ENCODE measurements at regions not wholly inside any gene's neighbourhood (a gene's known extent, or its start where the extent isn't known, plus 50 kb on each side); places are given as distances from the start of the nearest gene placed in this dataset.

GRCh38 chr6:74623027-74623426 lies 582.8 kb downstream of the COL12A1 start:
- TF ChIP-seq POLR2A (IDR thresholded peaks at IDR 0.05) = no peak
- TF ChIP-seq, protein P1, sequence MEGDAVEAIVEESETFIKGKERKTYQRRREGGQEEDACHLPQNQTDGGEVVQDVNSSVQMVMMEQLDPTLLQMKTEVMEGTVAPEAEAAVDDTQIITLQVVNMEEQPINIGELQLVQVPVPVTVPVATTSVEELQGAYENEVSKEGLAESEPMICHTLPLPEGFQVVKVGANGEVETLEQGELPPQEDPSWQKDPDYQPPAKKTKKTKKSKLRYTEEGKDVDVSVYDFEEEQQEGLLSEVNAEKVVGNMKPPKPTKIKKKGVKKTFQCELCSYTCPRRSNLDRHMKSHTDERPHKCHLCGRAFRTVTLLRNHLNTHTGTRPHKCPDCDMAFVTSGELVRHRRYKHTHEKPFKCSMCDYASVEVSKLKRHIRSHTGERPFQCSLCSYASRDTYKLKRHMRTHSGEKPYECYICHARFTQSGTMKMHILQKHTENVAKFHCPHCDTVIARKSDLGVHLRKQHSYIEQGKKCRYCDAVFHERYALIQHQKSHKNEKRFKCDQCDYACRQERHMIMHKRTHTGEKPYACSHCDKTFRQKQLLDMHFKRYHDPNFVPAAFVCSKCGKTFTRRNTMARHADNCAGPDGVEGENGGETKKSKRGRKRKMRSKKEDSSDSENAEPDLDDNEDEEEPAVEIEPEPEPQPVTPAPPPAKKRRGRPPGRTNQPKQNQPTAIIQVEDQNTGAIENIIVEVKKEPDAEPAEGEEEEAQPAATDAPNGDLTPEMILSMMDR (IDR thresholded peaks at IDR 0.05) = no peak
